ENCODE measurements at regions not wholly inside any gene's neighbourhood (a gene's known extent, or its start where the extent isn't known, plus 50 kb on each side); places are given as distances from the start of the nearest gene placed in this dataset.

- H3K36me3 ChIP-seq (ENCODE audit: insufficient read depth, low read length) = no peaks in the 10 kb centered on the region
- H3K9me3 ChIP-seq (ENCODE audit: low read length) = no peaks in the 10 kb centered on the region
- H3K27ac ChIP-seq (ENCODE audit: low read depth, low read length, poor library complexity, severe bottlenecking) = no peak overlapping the region
- no peaks in the 10 kb centered on the region for H4K20me1 ChIP-seq (ENCODE audit: insufficient read depth, low read length)
- POLR2A ChIA-PET = no interaction called here
- H3K4me1 ChIP-seq (ENCODE audit: insufficient read depth, low read length, poor library complexity, severe bottlenecking) = no peaks in the 10 kb centered on the region
- no TSS peak for BruUV-seq (replicated peaks)
- intact Hi-C loops (cut with micrococcal nuclease; ENCODE audit: unreplicated experiment) = no loop called here
- TF ChIP-seq CTCF (conservative IDR thresholded peaks at IDR 0.05; ENCODE audit: low read length) (no peak), EZH2phosphoT487 (IDR thresholded peaks at IDR 0.05; ENCODE audit: borderline replicate concordance, low read depth, low read length) (no peak)
- no peaks in the 10 kb centered on the region for H3K79me2 ChIP-seq (ENCODE audit: insufficient read depth, low read depth, low read length)
- H3K9me2 ChIP-seq (ENCODE audit: insufficient read depth, low read length) = no peaks in the 10 kb centered on the region
- H2AFZ ChIP-seq (ENCODE audit: low read length) = no peak overlapping the region
- no peak for DNase-seq (ENCODE audit: low spot score)
- CTCF ChIA-PET (ENCODE audit: unreplicated experiment) = no interaction called here
- no peak overlapping the region for H3K4me2 ChIP-seq (ENCODE audit: low read length)
- no peak overlapping the region for H3K4me3 ChIP-seq (ENCODE audit: low read depth, low read length, poor library complexity, severe bottlenecking)
Observed at GRCh38 chr1:208405014-208405413, 160.8 kb upstream of the PLXNA2 start.

DNA sequence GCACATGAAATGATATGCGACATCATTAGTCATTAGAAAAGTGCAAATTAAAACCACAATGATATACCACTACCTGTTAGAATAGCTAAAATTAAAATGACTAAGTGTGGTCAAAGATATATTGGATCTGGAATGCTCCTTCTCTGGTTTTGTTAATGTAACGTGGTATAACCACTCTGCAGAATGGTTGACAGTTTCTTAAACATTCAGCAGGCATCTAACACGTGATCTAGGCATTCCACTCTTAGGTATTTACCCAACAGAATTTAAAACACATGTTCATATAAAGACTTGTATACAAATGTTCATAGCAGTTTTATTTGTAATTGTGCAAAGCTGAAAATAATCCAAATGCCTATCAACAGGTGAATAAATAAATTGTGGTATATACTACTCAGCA, 165.0 kb upstream of the PLXNA2 start:
- no peaks in the 10 kb centered on the region for H3K79me2 ChIP-seq (ENCODE audit: insufficient read depth, low read depth, low read length)
- POLR2A ChIA-PET = interaction anchor here (0.8 kb wide), 1 partner anchor 919 kb away, joined by 3 read pairs; no protein-coding TSS in a partner anchor
- no peak for DNase-seq (ENCODE audit: low spot score)
- intact Hi-C loops (cut with micrococcal nuclease; ENCODE audit: unreplicated experiment) = no loop called here
- no peaks in the 10 kb centered on the region for H3K36me3 ChIP-seq (ENCODE audit: insufficient read depth, low read length)
- TF ChIP-seq CTCF (conservative IDR thresholded peaks at IDR 0.05; ENCODE audit: low read length) (no peak), EZH2phosphoT487 (IDR thresholded peaks at IDR 0.05; ENCODE audit: borderline replicate concordance, low read depth, low read length) (no peak)
- no TSS peak for BruUV-seq (replicated peaks)
- H2AFZ ChIP-seq (ENCODE audit: low read length) = no peak overlapping the region
- no peak overlapping the region for H3K4me3 ChIP-seq (ENCODE audit: low read depth, low read length, poor library complexity, severe bottlenecking)
- CTCF ChIA-PET (ENCODE audit: unreplicated experiment) = no interaction called here
- H3K9me2 ChIP-seq (ENCODE audit: insufficient read depth, low read length) = no peaks in the 10 kb centered on the region
- H3K9me3 ChIP-seq (ENCODE audit: low read length) = no peaks in the 10 kb centered on the region
- no peak overlapping the region for H3K27ac ChIP-seq (ENCODE audit: low read depth, low read length, poor library complexity, severe bottlenecking)
- no peaks in the 10 kb centered on the region for H4K20me1 ChIP-seq (ENCODE audit: insufficient read depth, low read length)
- no peaks in the 10 kb centered on the region for H3K4me1 ChIP-seq (ENCODE audit: insufficient read depth, low read length, poor library complexity, severe bottlenecking)
- H3K4me2 ChIP-seq (ENCODE audit: low read length) = no peak overlapping the region

GRCh38 chr1:208410409-208410808, 166.2 kb upstream of the PLXNA2 start:
- POLR2A ChIA-PET = interaction anchor here (1.0 kb wide), 1 partner anchor 11 kb away, joined by 3 read pairs; no protein-coding TSS in a partner anchor
- BruUV-seq (replicated peaks) = no TSS peak

More at GRCh38 chr1:208410409-208410808, 166.2 kb upstream of the PLXNA2 start:
- no peaks in the 10 kb centered on the region for H3K4me1 ChIP-seq (ENCODE audit: insufficient read depth, low read length, poor library complexity, severe bottlenecking)
- no peak overlapping the region for H2AFZ ChIP-seq (ENCODE audit: low read length)
- H3K9me2 ChIP-seq (ENCODE audit: insufficient read depth, low read length) = no peaks in the 10 kb centered on the region
- no peak overlapping the region for H3K4me2 ChIP-seq (ENCODE audit: low read length)
- no peak for DNase-seq (ENCODE audit: low spot score)
- no peaks in the 10 kb centered on the region for H4K20me1 ChIP-seq (ENCODE audit: insufficient read depth, low read length)
- H3K79me2 ChIP-seq (ENCODE audit: insufficient read depth, low read depth, low read length) = no peaks in the 10 kb centered on the region
- TF ChIP-seq EZH2phosphoT487 (IDR thresholded peaks at IDR 0.05; ENCODE audit: borderline replicate concordance, low read depth, low read length) (no peak), CTCF (conservative IDR thresholded peaks at IDR 0.05; ENCODE audit: low read length) (no peak)
- no peaks in the 10 kb centered on the region for H3K36me3 ChIP-seq (ENCODE audit: insufficient read depth, low read length)
- H3K27ac ChIP-seq (ENCODE audit: low read depth, low read length, poor library complexity, severe bottlenecking) = no peak overlapping the region
- intact Hi-C loops (cut with micrococcal nuclease; ENCODE audit: unreplicated experiment) = no loop called here
- H3K9me3 ChIP-seq (ENCODE audit: low read length) = no peaks in the 10 kb centered on the region
- no peak overlapping the region for H3K4me3 ChIP-seq (ENCODE audit: low read depth, low read length, poor library complexity, severe bottlenecking)
- CTCF ChIA-PET (ENCODE audit: unreplicated experiment) = no interaction called here
